Stromal cell of bone marrow (primary cell): ENCODE measurements at regions not wholly inside any gene's neighbourhood (a gene's known extent, or its start where the extent isn't known, plus 50 kb on each side); places are given as distances from the start of the nearest gene placed in this dataset.
"Not testable (repeated sequence)": the region's sequence is repeated elsewhere in the genome, so short reads cannot be mapped to it uniquely, and the experiment has no call there.

Experiments
- DNase-seq: peaks from one replicate; pipeline ENCODE4 v3.0.0-alpha.2; 2012; ENCODE audit warnings: low read depth

DNA sequence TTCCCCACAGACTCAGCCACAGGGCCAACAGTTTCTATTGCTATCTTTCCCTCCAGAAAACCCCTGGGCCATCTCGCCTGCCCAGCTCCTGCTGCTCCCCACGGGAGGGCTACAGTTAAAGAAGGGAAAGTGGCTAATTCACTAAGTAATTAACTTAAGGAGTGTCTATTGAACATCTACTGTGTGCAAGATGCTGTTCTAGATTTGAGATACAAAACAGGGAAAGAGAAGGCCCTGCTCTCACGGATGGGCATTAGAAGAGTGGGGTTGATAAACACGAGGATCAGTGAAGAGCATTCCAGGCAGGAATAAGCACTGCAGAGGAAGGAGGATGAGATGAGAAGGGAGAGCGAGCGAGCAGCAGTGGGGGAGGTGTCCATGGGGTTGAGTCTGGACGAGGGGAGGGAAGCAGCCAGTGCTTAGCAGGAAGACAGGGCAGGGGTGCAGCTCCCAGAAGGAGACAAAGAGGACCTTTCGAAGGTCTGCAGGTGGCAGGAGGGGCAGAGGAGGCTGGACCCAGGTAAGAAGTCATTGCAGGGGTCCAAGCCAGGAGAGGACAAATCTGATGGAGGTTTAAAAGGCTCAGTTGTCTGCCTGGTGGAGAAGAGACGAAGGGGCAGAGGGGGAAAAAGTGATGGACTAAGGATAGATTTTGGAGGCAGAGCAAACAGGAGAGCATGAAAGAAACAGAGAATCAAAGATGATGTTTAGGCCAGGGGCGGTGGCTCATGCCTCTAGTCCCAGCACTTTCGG lies 64.7 kb downstream of the KLF15 start:
- DNase-seq = no peak

DNA sequence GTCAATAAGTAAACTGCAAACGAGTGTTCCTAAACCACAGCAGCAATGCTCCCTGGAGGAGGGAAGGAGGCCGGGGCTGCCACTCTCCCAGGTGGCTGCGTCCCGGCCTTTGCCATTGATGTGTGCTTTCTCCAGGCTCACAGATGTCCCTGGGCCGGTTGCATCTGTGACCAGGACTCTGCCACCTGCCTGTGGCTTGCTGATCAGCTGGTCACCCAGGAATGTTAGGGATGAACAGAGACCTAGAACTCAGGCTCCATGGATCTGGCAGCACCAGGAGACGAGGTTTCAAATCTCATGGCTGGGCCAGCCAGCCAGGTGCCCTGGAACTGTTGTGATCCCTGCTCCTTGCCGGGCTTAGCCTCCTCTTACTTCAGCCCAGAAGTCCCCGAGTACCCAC lies 65.7 kb downstream of the KLF15 start:
- DNase-seq = no peak

DNA sequence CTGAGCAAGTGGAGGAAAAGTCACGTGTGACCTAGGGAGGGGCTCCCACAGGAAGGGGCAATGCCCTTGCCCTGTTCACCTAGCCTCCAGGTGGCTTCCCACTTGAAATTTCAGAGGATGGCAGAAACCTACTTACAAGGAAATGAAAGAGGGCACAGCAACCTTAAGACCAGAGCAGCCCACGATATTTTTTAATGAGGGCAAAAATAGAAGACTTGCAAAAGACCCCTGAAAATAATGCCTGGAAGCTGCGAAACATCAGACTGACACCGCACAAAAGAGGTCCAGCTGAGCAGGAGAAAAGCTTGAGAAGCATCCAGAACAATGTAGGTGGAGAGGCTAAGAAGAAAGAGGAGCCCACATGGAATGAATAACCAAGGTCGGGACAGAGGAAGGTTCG lies 66.1 kb downstream of the KLF15 start:
- DNase-seq = no peak

DNA sequence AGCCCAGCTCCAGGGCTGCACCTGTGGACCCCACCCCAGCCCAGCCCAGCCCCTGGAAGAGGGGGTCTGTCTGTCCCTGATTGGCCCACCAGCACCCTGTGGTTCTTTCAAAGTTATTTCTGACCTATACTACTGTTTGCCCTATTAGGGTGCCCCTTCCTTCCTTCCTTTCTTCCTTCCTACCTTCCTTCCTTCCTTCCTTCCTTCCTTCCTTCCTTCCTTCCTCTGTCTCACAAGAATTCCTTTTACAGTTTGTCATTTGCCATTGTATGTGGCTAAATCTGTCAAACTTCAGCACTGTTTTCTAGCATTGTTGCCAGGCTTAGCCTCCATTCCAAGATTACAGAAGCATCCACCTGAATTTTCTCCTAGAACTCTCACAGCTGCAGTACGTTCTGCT lies 66.9 kb downstream of the KLF15 start:
- no peak for DNase-seq

DNA sequence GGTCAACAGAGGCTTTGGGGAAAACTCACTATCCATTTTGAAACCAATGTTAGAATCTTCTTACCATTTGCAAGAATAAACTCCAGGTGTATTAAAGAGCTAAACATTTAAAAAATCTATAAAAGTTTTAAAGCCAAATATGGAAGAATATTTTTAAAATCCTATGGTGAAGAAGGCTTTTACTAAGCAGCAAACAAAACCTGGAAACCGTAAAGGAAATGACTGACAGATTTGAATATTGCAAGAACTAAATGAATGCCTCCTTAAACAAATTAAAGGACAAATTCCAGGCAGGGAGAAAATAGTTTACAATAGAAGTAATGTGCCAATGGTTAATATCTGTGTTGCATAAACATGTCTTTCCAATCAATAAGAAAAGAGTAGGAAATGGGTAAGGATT lies 68.1 kb downstream of the KLF15 start:
- no peak for DNase-seq

DNA sequence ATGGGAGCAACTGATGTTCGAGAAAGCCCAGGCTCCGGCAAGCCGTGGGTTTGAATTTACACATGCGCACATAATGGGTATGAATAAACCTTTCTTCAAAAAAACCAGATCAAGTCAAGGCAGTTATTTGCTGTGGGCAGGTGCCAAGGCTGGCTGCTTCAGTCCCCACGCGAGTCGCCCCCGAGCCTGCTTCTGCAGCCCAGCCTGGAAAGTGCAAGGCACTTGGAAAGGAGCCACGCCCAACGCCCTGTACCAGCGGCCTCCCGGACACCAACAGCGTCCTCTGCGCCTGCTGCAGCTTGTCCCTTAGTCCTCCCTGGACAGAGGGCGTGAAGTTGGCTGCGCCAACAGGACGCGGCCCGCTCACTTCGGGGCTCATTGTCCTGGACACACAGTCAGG lies 68.9 kb downstream of the KLF15 start:
- no peak for DNase-seq

DNA sequence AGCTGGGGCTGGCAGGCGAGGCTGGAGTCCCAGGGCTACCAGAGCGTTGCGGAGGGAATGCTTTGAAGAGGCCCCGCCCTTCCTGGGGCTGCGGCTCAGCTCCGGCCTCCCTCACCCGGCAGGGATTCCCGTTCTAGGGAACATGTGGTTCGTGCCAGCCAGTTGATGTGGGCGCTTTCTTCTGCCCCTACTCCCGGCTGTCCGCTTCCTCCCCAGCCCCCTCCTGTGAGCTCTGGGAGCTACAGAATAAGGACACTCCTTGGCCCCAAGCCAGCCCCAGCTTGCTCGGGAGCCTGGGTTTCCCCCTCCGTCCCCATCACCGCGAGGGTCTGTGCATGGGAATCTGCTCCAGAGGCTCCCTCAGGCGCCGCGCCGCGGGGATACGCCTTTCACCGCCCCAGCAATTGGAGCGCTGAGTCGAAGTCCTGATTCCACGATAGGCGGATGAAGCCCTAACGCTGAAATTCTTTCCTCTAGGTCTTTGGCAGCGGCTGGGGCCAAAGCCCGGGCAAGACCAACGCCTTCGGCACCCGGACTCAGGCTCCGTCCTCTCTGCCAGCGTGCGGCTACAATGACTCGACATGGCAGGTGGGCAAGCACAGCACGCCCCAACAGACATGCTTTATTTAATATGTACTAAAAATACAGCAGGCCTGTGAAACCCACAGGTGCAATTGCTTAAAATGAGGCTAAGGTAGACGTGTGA lies 69.5 kb downstream of the KLF15 start:
- no peak for DNase-seq

DNA sequence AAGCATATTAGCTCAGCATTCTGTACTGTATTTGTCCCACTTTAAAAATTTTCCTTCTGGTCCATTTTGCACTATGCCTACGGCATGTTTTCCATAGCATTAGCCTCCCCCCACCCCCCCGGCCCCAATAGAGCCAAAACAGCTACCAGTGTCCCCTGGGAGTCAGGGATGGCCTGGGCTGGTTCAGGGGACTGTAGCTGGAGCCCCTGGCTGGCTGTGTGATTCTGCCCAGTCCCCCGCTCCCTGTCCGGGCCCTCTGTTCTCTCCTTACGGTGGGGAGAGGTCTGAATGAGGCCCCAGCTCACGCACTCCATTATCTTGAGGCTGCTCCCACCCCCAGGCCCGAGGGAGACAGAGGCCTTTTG lies 70.1 kb downstream of the KLF15 start:
- no peak for DNase-seq

DNA sequence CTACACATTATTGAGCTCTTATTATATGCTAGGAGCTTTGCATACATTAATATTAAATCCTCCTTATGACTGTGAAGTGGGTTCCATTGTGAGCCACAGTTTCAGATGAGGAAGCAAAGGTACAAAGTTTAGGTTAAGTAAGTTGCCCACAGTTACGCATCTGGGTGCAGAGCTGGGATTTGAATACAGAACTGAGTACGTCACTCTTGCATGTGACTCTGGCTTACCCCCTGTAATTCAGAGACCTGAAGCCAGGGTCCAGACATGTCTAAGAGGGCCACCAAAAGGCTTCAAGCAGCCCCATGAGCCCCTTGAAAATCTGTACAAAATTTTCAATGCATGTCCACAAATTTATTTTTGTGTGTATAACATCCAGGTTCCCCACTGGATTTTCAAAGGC lies 71.8 kb downstream of the KLF15 start:
- DNase-seq = no peak

DNA sequence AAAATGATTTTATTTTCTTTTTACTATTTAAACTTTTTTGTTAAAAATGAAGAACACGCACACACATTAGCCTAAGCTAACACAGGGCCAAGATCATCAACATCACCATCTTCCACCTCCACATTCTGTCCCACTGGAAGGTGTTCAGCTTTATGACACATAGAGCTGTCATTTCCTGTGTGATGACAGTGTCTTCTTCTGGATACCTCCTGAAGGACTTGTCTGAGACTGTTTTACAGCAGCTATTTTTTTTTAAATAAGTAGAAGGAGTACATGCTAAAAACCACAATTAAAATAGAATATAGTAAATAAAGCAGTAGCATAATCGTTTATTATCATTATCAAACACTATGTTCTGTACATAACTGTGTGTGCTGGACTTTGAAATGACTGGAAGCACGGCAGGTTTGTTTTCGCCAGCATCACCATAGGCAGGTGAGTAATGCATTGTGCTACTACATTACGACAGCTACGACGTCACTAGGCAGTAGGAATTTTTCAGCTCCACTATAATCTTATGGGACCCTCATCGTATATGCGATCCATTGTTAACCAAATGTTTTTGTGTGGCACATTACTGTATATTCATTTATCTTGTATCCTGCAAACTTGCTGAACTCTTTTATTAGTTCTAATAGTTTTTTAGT lies 72.8 kb downstream of the KLF15 start:
- no peak for DNase-seq

DNA sequence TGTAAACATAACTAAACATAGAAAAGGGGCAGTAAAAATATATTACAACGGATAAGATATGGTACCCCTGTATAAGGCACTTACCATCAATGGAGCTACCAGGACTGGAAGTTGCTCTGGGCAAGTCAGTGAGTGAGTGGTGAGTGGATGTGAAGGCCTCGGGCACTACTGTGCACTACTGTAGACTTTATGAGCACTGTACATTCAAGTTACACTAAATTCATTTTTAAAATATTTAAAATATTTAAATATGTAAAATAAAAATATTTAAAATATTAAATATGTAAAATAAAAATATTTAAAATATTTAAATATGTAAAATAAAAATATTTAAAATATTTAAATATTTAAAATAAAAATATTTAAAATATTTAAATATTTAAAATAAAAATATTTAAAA lies 73.6 kb downstream of the KLF15 start:
- not testable (repeated sequence) for DNase-seq

DNA sequence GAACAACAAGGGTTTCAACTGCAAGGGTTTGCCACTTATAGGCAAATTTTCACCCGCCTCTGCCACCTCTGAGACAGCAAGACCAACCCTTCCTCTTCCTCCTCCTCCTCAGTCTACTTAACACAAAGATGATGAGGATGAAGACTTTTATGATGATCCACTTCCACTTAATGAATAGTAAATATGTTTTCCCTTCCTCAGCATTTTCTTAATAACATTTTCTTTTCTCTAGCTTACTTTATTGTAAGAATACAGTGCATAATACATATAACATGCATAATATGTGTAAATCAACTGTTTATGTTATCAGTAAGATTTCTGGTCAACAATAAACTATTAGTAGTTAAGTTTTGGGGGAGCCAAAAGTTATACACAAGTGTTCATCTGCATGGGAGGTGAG lies 77.4 kb downstream of the KLF15 start:
- DNase-seq = no peak

DNA sequence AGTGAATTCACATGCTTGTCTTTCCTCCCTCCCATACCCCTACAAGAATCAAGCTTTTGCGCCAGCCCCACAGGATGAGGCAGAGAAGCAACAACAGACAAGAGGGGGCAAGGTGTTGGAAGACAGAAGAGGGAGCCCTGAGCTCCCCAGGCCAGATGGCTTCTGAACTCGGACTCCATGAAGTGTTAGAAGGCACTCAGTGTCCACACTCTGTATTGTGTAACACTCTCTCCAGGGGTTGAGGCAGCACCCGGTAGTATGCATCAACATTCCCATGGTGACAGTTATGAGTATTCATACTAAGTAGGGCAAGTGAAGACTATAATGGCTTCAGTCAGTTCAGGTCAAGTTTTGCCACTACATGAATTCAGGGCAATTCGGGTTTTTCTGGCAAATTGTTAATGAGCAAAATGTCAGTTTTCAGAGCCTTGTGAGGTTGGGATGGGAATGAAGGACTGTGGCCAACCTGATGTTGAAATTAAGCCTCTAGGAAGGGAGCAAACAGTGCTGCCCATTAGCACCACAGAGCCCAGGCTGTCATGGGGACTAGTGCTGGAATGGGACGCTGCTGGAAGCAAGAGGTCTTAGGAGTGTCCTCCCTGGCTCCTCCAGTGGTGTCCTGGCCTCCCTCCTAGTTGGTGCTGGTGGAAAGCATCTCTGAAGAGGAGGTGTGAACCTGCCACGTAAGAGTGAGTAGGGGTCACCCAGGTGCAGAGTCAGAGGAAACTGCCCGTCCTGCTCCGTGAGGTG lies 79.4 kb downstream of the KLF15 start:
- no peak for DNase-seq

DNA sequence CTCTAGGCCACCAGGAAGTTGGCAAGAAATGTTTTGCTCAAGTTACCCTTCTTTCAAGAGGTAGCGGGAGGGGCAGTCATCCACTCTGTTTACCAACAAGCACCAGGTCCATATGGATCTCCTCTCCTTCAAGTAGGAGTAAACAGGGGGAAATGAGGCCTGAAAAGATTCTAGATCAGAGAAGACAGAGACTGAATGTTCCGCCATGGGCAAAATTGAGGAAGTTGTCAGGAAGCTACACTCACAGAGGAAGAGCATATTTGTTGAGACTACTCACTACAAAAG lies 81.6 kb downstream of the KLF15 start:
- DNase-seq = no peak

DNA sequence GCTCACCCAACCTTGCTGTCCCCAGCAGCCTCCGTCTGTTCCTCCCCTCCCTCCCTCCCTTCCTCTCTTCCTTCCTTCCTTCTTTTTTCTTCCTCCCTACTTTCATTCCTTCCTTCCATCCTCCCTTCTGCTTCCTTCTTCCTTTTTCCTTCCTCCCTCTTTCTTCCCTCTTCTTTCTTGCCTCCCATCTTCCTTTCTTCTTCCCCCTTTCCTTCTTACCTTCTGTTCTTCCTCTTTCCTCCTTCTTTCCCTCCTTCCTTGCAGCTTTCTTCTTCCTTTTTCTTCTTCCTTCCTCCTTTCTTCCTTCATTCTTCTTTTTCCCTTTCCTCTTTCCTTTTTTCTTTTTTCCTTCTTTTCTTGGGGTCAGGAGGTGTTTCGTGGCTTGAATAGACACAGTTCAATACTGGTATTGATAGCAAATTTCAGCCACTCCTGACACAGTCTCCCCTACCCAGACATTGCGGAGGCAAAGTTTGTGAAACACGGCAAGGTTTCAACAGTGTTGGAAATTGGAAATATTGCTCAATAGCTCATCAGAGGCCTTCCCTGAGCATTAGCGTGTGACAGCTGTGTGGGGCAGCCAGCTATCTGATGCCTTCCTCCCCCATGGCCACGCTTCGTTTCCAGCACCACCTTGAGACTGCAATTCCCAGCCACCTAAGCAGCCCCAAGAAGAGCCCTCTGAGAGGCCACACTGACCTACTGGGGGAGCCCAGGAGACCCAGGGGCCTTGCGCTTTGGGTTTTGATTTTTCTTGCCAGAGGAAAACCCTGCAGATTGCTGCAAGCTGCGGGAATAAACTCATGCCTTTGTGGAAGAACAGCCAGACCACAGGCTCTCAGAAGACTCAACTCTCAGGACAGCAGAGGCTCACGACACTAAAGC lies 82.2 kb downstream of the KLF15 start:
- no peak for DNase-seq

DNA sequence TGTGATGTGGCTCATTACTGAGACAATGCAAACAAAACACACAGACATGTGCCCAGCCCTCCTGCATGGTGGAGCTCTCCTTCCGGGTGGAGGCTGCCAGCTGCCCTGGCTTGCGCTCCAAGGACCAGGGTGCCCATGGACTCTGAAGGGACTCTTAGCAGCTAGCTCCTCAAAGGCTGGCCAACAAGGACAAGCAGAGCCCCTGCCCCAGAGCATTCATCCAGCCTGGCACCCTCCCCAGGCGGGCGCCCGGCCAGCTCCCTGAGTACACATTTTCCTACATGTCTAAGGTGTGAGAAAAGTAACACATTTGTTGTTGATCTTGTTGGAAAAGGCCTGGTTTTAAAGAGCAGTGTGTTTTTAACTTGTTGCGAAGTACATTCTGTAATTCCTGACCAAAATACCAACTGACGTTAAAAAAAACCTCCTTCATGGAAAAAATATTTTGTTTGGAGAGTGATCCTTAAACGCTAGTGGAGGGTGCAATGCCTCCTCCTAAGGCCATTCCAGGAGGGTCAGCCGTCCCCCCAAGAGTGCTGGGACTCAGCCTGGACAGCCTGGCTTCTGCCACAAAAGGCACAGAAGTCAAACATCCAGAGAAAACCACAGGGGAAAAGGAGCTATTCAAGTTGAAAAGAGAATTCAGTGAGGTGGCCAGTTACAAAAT lies 86.9 kb downstream of the KLF15 start:
- DNase-seq = no peak

DNA sequence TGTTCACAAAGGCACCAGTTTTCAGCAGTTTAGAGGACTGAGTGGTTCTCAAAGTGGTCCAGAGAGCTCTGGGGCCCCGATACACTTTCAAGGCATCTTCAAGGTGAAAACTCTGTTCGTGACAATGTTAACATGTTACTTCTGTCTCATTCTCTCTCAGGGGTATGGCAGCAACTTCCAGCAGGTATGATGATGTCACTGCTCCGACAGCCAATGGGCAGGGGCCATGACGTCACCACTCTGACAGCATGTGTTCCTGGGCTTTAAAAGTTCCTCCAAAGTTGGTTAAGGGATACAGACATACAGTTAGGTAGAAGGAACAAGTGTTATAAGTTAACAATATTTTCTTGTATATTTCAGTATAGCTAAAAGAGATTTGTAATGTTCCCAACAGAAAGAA lies 87.9 kb downstream of the KLF15 start:
- no peak for DNase-seq

DNA sequence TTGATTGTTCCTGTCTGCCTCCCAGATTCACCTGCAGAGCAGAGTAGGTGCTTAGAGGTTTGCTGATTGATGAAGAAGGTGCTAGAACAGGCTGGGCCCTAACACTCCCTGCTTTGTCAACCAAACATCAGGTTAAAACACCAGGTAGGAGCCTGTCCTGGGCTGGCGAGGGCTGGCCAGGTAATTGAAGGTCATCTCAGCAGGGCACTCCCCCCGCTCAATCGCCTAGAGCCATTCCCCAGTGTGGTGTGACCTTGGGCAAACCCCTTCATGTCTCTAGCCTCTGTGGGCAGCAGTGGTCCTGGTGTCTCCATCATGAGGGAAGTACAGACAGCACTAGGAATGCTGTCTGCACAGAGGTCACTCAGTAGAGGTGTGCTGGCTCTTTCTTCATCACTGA lies 88.3 kb downstream of the KLF15 start:
- no peak for DNase-seq

DNA sequence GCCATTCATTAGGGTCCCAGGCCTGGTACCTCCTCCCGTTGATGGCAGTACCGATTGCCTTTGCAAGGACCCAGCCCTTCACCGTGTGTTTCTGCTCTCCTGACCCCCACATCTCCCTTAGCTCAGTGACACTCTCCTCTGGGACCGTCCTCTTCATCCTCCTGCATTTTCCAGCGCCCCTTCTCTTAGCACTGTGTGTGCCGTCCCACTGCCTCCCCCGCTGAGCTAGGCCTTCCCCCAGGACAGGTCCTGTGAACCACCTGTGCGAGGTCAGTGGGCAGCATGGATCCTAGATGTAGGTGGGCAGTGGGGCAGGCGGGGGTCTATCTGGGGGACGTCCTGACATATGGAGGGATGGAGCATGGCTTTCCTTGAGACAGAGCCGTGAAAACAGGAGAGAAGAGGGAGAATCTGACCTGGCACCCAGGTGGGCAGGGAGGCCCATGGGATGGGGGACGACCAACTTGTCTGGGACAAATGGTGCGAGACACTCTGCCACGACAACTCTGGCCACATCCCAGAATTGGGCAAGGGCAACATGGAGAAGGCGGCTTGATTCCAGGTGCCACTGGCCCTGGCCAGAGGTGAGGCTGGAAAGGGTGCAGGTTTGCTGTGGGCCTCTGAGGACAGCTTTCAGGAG lies 87.7 kb upstream of the ALDH1L1 start:
- DNase-seq = no peak

DNA sequence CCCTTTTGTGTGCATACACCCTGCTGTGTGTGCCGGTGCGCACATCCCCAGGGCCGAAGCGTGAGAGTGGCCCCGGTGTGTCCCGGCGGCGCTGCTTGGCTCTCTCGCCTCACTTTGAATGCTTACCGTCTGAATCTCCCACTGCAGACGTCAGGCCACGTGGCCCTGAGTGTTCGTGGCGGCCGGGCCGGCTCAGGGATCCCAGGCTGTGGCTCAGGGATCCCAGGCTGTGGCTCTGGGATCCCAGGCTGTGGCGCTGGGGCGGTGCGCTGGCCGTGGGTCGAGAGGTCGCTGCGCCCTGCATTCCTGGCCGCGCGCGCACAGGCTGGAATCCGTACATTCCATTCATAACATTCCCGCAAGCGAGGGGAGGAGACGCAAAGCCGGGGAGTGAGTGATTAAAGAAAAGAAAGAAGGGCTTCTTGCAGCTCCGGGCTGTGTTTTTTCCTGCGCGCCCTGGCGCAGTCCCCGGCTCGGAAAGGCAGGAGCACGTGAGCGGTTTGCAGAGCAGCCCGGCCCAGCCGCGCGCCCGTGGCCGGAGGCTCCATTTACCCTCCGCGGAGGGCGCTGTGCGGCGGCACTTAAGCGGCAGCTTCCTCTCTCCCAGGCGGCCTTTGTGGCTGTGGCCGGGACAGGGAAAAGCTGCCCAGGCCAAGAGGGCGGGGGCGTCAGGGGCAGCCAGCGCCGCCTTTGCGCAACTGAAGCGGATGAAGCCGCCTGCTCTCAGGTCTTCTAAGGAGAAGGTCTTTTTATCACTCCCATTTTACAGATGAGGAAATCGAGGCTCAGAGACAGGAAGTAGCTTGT lies 87.0 kb upstream of the ALDH1L1 start:
- peak; percentile 59 for DNase-seq
